PC-9 (cell line): ENCODE measurements at regions not wholly inside any gene's neighbourhood (a gene's known extent, or its start where the extent isn't known, plus 50 kb on each side); places are given as distances from the start of the nearest gene placed in this dataset.

Experiments used
- BruUV-seq: library from RNA; stranded (reverse); fragments of 400-500 nt; replicated peaks from 2 replicates; lab custom pipeline; 2021; lab: Mats Ljungman, UMichigan
- CTCF ChIA-PET: fragments of 300-600 bp; sonication (Branson Sonifier 250); formaldehyde crosslinking; loops from one replicate; lab custom pipeline; 2022; ENCODE audit warnings: antibody characterized with exemption; lab: Charles Lee
- POLR2A ChIA-PET: fragments of 300-600 bp; sonication (Branson Sonifier 250); formaldehyde crosslinking; loops from one replicate; lab custom pipeline; 2022; ENCODE audit warnings: antibody characterized with exemption; ENCODE audit not compliant: unreplicated experiment; lab: Charles Lee
- DNase-seq, 2 experiments: peaks; one replicate each; pipeline versions ENCODE4 v3.0.0 to v3.0.0-alpha.2; 2015 to 2022; ENCODE audit warnings: mixed read lengths in 1 of 2
- H2AFZ ChIP-seq: fragments of 200-600 bp; sonication (generic); 2 replicates; pipeline ENCODE4 v1.8.1; 2017; ENCODE audit warnings: antibody characterized with exemption
- H3F3A ChIP-seq: fragments of 200-600 bp; sonication (generic); 2 replicates; pipeline ENCODE4 v1.8.1; 2017; ENCODE audit warnings: antibody characterized with exemption, mild to moderate bottlenecking, low read depth; ENCODE audit not compliant: insufficient read depth
- H3K27ac ChIP-seq: fragments of 200-600 bp; sonication (generic); 2 replicates; pipeline ENCODE4 v1.6.1; 2016; ENCODE audit warnings: mixed run types
- H3K27me3 ChIP-seq: fragments of 200-600 bp; sonication (generic); 2 replicates; pipeline ENCODE4 v1.6.1; 2016; ENCODE audit warnings: low read depth, mixed run types; ENCODE audit not compliant: insufficient read depth
- H3K36me3 ChIP-seq: fragments of 200-600 bp; sonication (generic); 2 replicates; pipeline ENCODE4 v1.6.1; 2016; ENCODE audit warnings: low read depth, mixed run types
- H3K4me1 ChIP-seq: fragments of 200-600 bp; sonication (generic); replicated peaks from 2 replicates; pipeline ENCODE4 v1.6.1; 2016; ENCODE audit warnings: mixed run types; ENCODE audit not compliant: insufficient read depth
- H3K4me2 ChIP-seq: fragments of 200-600 bp; sonication (generic); 2 replicates; pipeline ENCODE4 v1.6.1; 2017; ENCODE audit warnings: mixed run types
- H3K4me3 ChIP-seq: fragments of 200-600 bp; sonication (generic); 2 replicates; pipeline ENCODE4 v1.6.1; 2016; ENCODE audit warnings: mixed run types
- H3K79me2 ChIP-seq: fragments of 200-600 bp; sonication (generic); 2 replicates; pipeline ENCODE4 v1.6.1; 2017; ENCODE audit warnings: low read depth, mixed run types
- H3K9me2 ChIP-seq: fragments of 200-600 bp; sonication (generic); 2 replicates; pipeline ENCODE4 v1.8.1; 2017; ENCODE audit warnings: mild to moderate bottlenecking; ENCODE audit not compliant: insufficient read depth
- H3K9me3 ChIP-seq: fragments of 200-600 bp; sonication (generic); 2 replicates; pipeline ENCODE4 v1.8.1; 2016; ENCODE audit warnings: low read depth; ENCODE audit not compliant: insufficient read depth
- H4K20me1 ChIP-seq: fragments of 200-600 bp; sonication (generic); 2 replicates; pipeline ENCODE4 v1.8.1; 2017; ENCODE audit not compliant: insufficient read depth
- CTCF ChIP-seq: fragments of 200-600 bp; sonication (generic); conservative IDR thresholded peaks from 2 replicates; pipeline ENCODE4 v1.6.1; 2017; ENCODE audit warnings: mixed run types, antibody characterized with exemption, mild to moderate bottlenecking, moderate library complexity
- EZH2 ChIP-seq: fragments of 200-600 bp; sonication (generic); IDR thresholded peaks from 2 replicates; pipeline ENCODE4 v1.8.0; 2017; ENCODE audit warnings: antibody characterized with exemption, low read depth
- intact Hi-C: fragments of 100-400 bp; cut with micrococcal nuclease; formaldehyde crosslinking; loops from one replicate; pipeline ENCODE4 v1.10.0; 2022; ENCODE audit not compliant: unreplicated experiment

DNA sequence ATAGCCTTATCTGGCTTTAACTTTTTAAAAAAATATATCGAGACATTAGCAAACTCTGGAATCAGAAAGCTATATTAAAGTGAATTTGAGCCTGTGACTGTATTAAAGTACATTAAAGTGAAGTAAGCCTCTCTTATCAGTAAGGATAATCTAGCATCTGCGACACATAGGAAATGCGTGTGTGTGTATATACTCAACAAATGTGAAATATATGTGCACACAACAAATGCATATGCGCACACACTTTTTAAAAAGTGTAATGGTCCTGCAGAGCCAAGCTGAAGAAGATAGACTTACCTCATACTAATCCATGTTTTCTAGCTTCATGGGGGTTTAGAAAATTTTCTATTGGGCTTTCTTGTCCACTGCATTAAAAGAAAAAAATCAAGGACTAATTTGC, 437.1 kb downstream of the ZIC1 start:
- no TSS peak for BruUV-seq
- Histone ChIP-seq H2AFZ (0 out of 2 replicates have a peak overlapping the region, but pooled peaks have one; percentile 27), H3K4me2 (no peak overlapping the region), H4K20me1 (no peaks in the 10 kb centered on the region), H3K27ac (no peak overlapping the region), H3K27me3 (no peaks in the 10 kb centered on the region), H3F3A (no peaks in the 10 kb centered on the region), H3K9me3 (no peaks in the 10 kb centered on the region; the same call in 1 of the 2 replicates), H3K36me3 (no peaks in the 10 kb centered on the region), H3K79me2 (no peaks in the 10 kb centered on the region), H3K9me2 (no peaks in the 10 kb centered on the region), H3K4me1 (no peaks in the 10 kb centered on the region), H3K4me3 (no peak overlapping the region)
- POLR2A ChIA-PET, result no interaction called here
- CTCF ChIA-PET, result interaction anchor here (0.6 kb wide), 1 partner anchor 346 kb away, joined by 3 read pairs; no protein-coding TSS in a partner anchor
- TF ChIP-seq CTCF, result no peak
- TF ChIP-seq EZH2, result no peak
- DNase-seq, result no peak
- intact Hi-C loops, result no loop called here

DNA sequence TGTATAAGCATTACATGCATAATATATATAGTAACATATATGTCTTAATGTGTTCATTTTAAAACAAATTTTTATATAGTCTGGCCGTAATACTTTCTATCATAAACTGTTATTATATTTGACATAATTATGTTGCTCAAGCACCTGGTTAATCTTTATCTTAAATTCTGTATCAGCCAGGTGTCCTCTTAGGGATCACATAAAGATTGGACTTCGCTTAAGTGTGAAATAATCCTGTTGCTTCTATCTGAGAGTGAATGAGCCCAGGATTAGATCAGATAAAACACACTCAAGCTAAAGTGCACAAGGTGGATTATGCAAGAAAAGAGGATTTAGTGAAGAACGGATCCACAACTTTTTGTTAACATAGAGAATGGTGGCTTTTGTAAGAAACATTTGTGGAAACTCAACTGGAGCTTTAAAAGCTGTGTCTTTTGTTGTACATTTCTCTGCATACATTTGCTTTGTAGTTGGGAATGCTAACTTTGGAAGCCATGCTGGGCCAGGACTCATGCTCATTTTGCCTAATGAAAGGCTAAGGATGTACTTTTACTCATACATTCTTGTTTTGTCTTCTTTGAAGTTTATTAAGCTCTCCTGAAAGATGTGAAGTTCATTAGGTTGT, 437.8 kb downstream of the ZIC1 start:
- no peak for DNase-seq
- 0 out of 2 replicates have a peak overlapping the region, but pooled peaks have one; percentile 27 for H2AFZ ChIP-seq
- no TSS peak for BruUV-seq
- CTCF ChIA-PET, result interaction anchor here (0.6 kb wide), 1 partner anchor 345 kb away, joined by 3 read pairs; no protein-coding TSS in a partner anchor
- no peaks in the 10 kb centered on the region for H3K36me3 ChIP-seq
- no peaks in the 10 kb centered on the region for H4K20me1 ChIP-seq
- H3K4me2 ChIP-seq, result no peak overlapping the region
- no peaks in the 10 kb centered on the region for H3K27me3 ChIP-seq
- no peak for TF ChIP-seq CTCF
- TF ChIP-seq EZH2, result no peak
- H3K27ac ChIP-seq, result no peak overlapping the region
- H3K79me2 ChIP-seq, result no peaks in the 10 kb centered on the region
- H3K4me3 ChIP-seq, result no peak overlapping the region
- H3K9me2 ChIP-seq, result no peaks in the 10 kb centered on the region
- intact Hi-C loops, result no loop called here
- no peaks in the 10 kb centered on the region; the same call in 1 of the 2 replicates for H3K9me3 ChIP-seq
- no peaks in the 10 kb centered on the region for H3F3A ChIP-seq
- POLR2A ChIA-PET, result no interaction called here
- no peaks in the 10 kb centered on the region for H3K4me1 ChIP-seq

- no TSS peak for BruUV-seq
- Histone ChIP-seq H3K27ac (no peak overlapping the region), H2AFZ (no peak overlapping the region), H3K9me3 (no peaks in the 10 kb centered on the region; the same call in 1 of the 2 replicates), H3K9me2 (no peaks in the 10 kb centered on the region), H3K79me2 (no peaks in the 10 kb centered on the region), H3K4me2 (no peak overlapping the region), H3K4me1 (no peaks in the 10 kb centered on the region), H3K27me3 (no peaks in the 10 kb centered on the region), H3F3A (no peaks in the 10 kb centered on the region), H4K20me1 (no peaks in the 10 kb centered on the region), H3K36me3 (no peaks in the 10 kb centered on the region), H3K4me3 (no peak overlapping the region)
- POLR2A ChIA-PET, result no interaction called here
- TF ChIP-seq CTCF, result no peak
- TF ChIP-seq EZH2, result no peak
- CTCF ChIA-PET, result no interaction called here
- no peak for DNase-seq
- intact Hi-C loops, result no loop called here
Observed at GRCh38 chr3:147851062-147851461, 441.9 kb downstream of the ZIC1 start.
